Neural cell (in vitro differentiated cells): ENCODE measurements at regions not wholly inside any gene's neighbourhood (a gene's known extent, or its start where the extent isn't known, plus 50 kb on each side); places are given as distances from the start of the nearest gene placed in this dataset.

Experiments
- H2AFZ ChIP-seq: fragments of 200-600, 300-800 bp; sonication (generic), shearing (Covaris generic); 2 replicates; pipeline ENCODE4 v1.6.0; 2014; ENCODE audit warnings: low read depth, mild to moderate bottlenecking, antibody characterized with exemption, low read length, moderate library complexity
- H3F3A ChIP-seq: fragments of 200-600 bp; shearing (Covaris generic); 2 replicates; pipeline ENCODE4 v1.6.1; 2016; ENCODE audit warnings: mild to moderate bottlenecking, moderate library complexity, mixed read lengths, antibody characterized with exemption, low read length; ENCODE audit not compliant: insufficient read depth, poor library complexity, severe bottlenecking
- H3K27ac ChIP-seq: fragments of 200-600, 300-800 bp; sonication (generic), shearing (Covaris generic); 2 replicates; pipeline ENCODE4 v1.5.1; 2014; ENCODE audit warnings: mild to moderate bottlenecking, low read length, moderate library complexity
- H3K27me3 ChIP-seq: fragments of 300-800, 200-600 bp; sonication (generic), shearing (Covaris generic); 2 replicates; pipeline ENCODE4 v1.6.0; 2014; ENCODE audit warnings: mild to moderate bottlenecking, low read depth, low read length, moderate library complexity; ENCODE audit not compliant: insufficient read depth
- H3K36me3 ChIP-seq: fragments of 300-800, 200-600 bp; sonication (generic), shearing (Covaris generic); 2 replicates; pipeline ENCODE4 v1.5.1; 2014; ENCODE audit warnings: mild to moderate bottlenecking, antibody characterized with exemption, low read length, moderate library complexity; ENCODE audit not compliant: insufficient read depth
- H3K4me2 ChIP-seq: fragments of 300-800, 200-600 bp; sonication (generic), shearing (Covaris generic); 2 replicates; pipeline ENCODE4 v1.6.0; 2014; ENCODE audit warnings: mild to moderate bottlenecking, low read length
- H3K4me3 ChIP-seq: fragments of 300-800, 200-600 bp; sonication (generic), shearing (Covaris generic); 2 replicates; pipeline ENCODE4 v1.5.1; 2014; ENCODE audit warnings: mild to moderate bottlenecking, low read length, moderate library complexity
- H3K79me2 ChIP-seq: fragments of 200-600 bp; shearing (Covaris generic); replicated peaks from 2 replicates; pipeline ENCODE4 v1.6.0; 2014; ENCODE audit warnings: mild to moderate bottlenecking, low read length, moderate library complexity; ENCODE audit not compliant: insufficient read depth
- H3K9ac ChIP-seq: fragments of 300-800, 200-600 bp; sonication (generic), shearing (Covaris generic); 2 replicates; pipeline ENCODE4 v1.6.1; 2016; ENCODE audit warnings: mild to moderate bottlenecking, low read length, mixed read lengths
- H3K9me2 ChIP-seq: fragments of 200-600 bp; shearing (Covaris generic); 2 replicates; pipeline ENCODE4 v1.6.1; 2016; ENCODE audit warnings: mild to moderate bottlenecking, low read length, mixed read lengths; ENCODE audit not compliant: insufficient read depth
- H3K9me3 ChIP-seq: fragments of 200-600, 300-800 bp; sonication (generic), shearing (Covaris generic); 2 replicates; pipeline ENCODE4 v1.6.1; 2016; ENCODE audit warnings: mild to moderate bottlenecking, mixed run types, low read length, moderate library complexity, mixed read lengths
- H4K20me1 ChIP-seq: fragments of 200-600 bp; shearing (Covaris generic); 2 replicates; pipeline ENCODE4 v1.6.1; 2016; ENCODE audit warnings: mild to moderate bottlenecking, mixed run types; ENCODE audit not compliant: insufficient read depth
- EP300 ChIP-seq: fragments of 450-650 bp; conservative IDR thresholded peaks from 2 replicates; pipeline ENCODE4 v1.6.1; 2014; ENCODE audit warnings: antibody characterized with exemption, mild to moderate bottlenecking, moderate library complexity; ENCODE audit not compliant: poor library complexity, severe bottlenecking
- EZH2 ChIP-seq: fragments of 200-600, 300-800 bp; shearing (Covaris generic), sonication (generic); IDR thresholded peaks from 2 replicates; pipeline ENCODE4 v1.6.1; 2014; ENCODE audit warnings: antibody characterized with exemption, low read length, borderline replicate concordance, mild to moderate bottlenecking; ENCODE audit not compliant: insufficient read depth, poor library complexity, severe bottlenecking
- MXI1 ChIP-seq: fragments of 450-650 bp; conservative IDR thresholded peaks from 2 replicates; pipeline ENCODE4 v1.6.1; 2014; ENCODE audit warnings: antibody characterized with exemption, mild to moderate bottlenecking; ENCODE audit not compliant: poor library complexity, severe bottlenecking
- POLR2AphosphoS5 ChIP-seq: IDR thresholded peaks from 2 replicates; pipeline ENCODE4 v1.6.1; 2012
- RAD21 ChIP-seq: fragments of 450-650 bp; conservative IDR thresholded peaks from 2 replicates; pipeline ENCODE4 v1.6.1; 2014; ENCODE audit warnings: antibody characterized with exemption, mild to moderate bottlenecking, moderate library complexity
- SMC3 ChIP-seq: fragments of 450-650 bp; conservative IDR thresholded peaks from 2 replicates; pipeline ENCODE4 v1.6.1; 2014; ENCODE audit warnings: antibody characterized with exemption, mild to moderate bottlenecking, moderate library complexity; ENCODE audit not compliant: poor library complexity
- TAF1 ChIP-seq: IDR thresholded peaks from 2 replicates; pipeline ENCODE4 v1.6.1; 2012; ENCODE audit warnings: low read depth
- TF ChIP-seq, protein P1 (sequence below): fragments of 450-650 bp; IDR thresholded peaks from 2 replicates; pipeline ENCODE4 v1.5.1; 2014; ENCODE audit warnings: antibody characterized with exemption, mild to moderate bottlenecking, moderate library complexity; ENCODE audit not compliant: poor library complexity, severe bottlenecking
- TF ChIP-seq, protein P2 (sequence below): IDR thresholded peaks from 2 replicates; pipeline ENCODE4 v1.6.1; 2012; ENCODE audit warnings: borderline replicate concordance

DNA sequence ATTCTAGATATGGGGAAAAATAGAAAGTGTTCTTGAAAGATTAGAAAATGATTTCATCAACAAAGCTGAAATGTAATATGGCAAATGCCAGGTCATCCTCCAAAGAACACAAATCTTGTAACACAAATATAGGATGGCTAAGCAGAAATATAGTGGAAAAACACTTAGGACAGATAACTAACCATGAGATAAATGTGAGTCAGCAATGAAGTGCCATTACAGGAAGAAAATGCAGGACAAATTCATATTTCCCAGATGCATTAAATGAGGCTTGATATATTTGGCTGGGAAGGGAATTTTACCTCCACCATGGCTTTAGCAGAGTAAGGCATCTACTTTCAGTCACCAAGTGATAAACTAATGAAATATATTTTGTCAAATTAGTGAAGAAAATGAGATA is 92.8 kb upstream of the SEMA6D start:
- no peak overlapping the region for H3K4me2 ChIP-seq
- no peak for TF ChIP-seq MXI1
- no peak for TF ChIP-seq SMC3
- TF ChIP-seq TAF1 = no peak
- H3K9ac ChIP-seq = no peak overlapping the region
- no peaks in the 10 kb centered on the region for H3K9me3 ChIP-seq
- no peaks in the 10 kb centered on the region for H3K79me2 ChIP-seq
- H4K20me1 ChIP-seq = no peaks in the 10 kb centered on the region
- H3K4me3 ChIP-seq = no peak overlapping the region
- no peaks in the 10 kb centered on the region for H3F3A ChIP-seq
- H3K27ac ChIP-seq = no peak overlapping the region
- H3K27me3 ChIP-seq = no peaks in the 10 kb centered on the region
- H2AFZ ChIP-seq = no peak overlapping the region
- H3K36me3 ChIP-seq = no peaks in the 10 kb centered on the region
- H3K9me2 ChIP-seq = no peaks in the 10 kb centered on the region

- TF ChIP-seq EP300 (no peak), EZH2 (no peak), TAF1 (no peak), MXI1 (no peak), RAD21 (no peak), SMC3 (no peak), POLR2AphosphoS5 (no peak)
- TF ChIP-seq, protein P1, sequence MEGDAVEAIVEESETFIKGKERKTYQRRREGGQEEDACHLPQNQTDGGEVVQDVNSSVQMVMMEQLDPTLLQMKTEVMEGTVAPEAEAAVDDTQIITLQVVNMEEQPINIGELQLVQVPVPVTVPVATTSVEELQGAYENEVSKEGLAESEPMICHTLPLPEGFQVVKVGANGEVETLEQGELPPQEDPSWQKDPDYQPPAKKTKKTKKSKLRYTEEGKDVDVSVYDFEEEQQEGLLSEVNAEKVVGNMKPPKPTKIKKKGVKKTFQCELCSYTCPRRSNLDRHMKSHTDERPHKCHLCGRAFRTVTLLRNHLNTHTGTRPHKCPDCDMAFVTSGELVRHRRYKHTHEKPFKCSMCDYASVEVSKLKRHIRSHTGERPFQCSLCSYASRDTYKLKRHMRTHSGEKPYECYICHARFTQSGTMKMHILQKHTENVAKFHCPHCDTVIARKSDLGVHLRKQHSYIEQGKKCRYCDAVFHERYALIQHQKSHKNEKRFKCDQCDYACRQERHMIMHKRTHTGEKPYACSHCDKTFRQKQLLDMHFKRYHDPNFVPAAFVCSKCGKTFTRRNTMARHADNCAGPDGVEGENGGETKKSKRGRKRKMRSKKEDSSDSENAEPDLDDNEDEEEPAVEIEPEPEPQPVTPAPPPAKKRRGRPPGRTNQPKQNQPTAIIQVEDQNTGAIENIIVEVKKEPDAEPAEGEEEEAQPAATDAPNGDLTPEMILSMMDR = no peak
- TF ChIP-seq, protein P2, sequence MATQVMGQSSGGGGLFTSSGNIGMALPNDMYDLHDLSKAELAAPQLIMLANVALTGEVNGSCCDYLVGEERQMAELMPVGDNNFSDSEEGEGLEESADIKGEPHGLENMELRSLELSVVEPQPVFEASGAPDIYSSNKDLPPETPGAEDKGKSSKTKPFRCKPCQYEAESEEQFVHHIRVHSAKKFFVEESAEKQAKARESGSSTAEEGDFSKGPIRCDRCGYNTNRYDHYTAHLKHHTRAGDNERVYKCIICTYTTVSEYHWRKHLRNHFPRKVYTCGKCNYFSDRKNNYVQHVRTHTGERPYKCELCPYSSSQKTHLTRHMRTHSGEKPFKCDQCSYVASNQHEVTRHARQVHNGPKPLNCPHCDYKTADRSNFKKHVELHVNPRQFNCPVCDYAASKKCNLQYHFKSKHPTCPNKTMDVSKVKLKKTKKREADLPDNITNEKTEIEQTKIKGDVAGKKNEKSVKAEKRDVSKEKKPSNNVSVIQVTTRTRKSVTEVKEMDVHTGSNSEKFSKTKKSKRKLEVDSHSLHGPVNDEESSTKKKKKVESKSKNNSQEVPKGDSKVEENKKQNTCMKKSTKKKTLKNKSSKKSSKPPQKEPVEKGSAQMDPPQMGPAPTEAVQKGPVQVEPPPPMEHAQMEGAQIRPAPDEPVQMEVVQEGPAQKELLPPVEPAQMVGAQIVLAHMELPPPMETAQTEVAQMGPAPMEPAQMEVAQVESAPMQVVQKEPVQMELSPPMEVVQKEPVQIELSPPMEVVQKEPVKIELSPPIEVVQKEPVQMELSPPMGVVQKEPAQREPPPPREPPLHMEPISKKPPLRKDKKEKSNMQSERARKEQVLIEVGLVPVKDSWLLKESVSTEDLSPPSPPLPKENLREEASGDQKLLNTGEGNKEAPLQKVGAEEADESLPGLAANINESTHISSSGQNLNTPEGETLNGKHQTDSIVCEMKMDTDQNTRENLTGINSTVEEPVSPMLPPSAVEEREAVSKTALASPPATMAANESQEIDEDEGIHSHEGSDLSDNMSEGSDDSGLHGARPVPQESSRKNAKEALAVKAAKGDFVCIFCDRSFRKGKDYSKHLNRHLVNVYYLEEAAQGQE = no peak
- H3K9me3 ChIP-seq = no peaks in the 10 kb centered on the region
- no peak overlapping the region for H3K9ac ChIP-seq
- no peaks in the 10 kb centered on the region for H3K9me2 ChIP-seq
- H3K27ac ChIP-seq = no peak overlapping the region
- no peaks in the 10 kb centered on the region for H3F3A ChIP-seq
- no peaks in the 10 kb centered on the region for H3K27me3 ChIP-seq
- no peak overlapping the region for H3K4me2 ChIP-seq
- H3K4me3 ChIP-seq = no peak overlapping the region
- no peaks in the 10 kb centered on the region for H3K79me2 ChIP-seq
- no peak overlapping the region for H2AFZ ChIP-seq
- H3K36me3 ChIP-seq = peaks cover 5% of the 10 kb centered on the region
- H4K20me1 ChIP-seq = no peaks in the 10 kb centered on the region
Observed at GRCh38 chr15:47639042-47639441, 78.3 kb upstream of the SEMA6D start.

- Histone ChIP-seq H2AFZ (no peak overlapping the region), H3K4me2 (no peak overlapping the region), H3K9ac (no peak overlapping the region), H3K9me2 (no peaks in the 10 kb centered on the region), H3K9me3 (no peaks in the 10 kb centered on the region), H4K20me1 (no peaks in the 10 kb centered on the region), H3K27me3 (no peaks in the 10 kb centered on the region), H3K79me2 (no peaks in the 10 kb centered on the region), H3K27ac (no peak overlapping the region), H3K36me3 (peaks cover 5% of the 10 kb centered on the region), H3K4me3 (no peak overlapping the region), H3F3A (no peaks in the 10 kb centered on the region)
- TF ChIP-seq EZH2 = no peak
- no peak for TF ChIP-seq EP300
- TF ChIP-seq, protein P2 = no peak
- TF ChIP-seq, protein P1 = no peak
- no peak for TF ChIP-seq SMC3
- no peak for TF ChIP-seq MXI1
- no peak for TF ChIP-seq TAF1
- no peak for TF ChIP-seq POLR2AphosphoS5
- no peak for TF ChIP-seq RAD21
Observed at GRCh38 chr15:47640079-47640478, 77.2 kb upstream of the SEMA6D start.
